Heart left ventricle (tissue), 16 donors: ENCODE measurements at regions not wholly inside any gene's neighbourhood (a gene's known extent, or its start where the extent isn't known, plus 50 kb on each side); places are given as distances from the start of the nearest gene placed in this dataset.
"Not testable (repeated sequence)": the region's sequence is repeated elsewhere in the genome, so short reads cannot be mapped to it uniquely, and the experiment has no call there.

ENCODE experiments used
- ATAC-seq, 4 donors: fragments of 200-7000 bp; cut with Tn5 transposase; one replicate each; pipeline ENCODE4 v1.9.1; 2020 to 2022; ENCODE audit warnings: moderate library complexity in 4 of 4, mild to moderate bottlenecking in 3 of 4, moderate number of reproducible peaks in 1 of 4
- DNase-seq, 5 donors: peaks; one replicate each; pipeline ENCODE4 v3.0.0-alpha.2; 2020
- H3K27ac ChIP-seq, 12 donors: fragments of 200-600 bp; sonication (generic) in 4 of 12; one replicate each; pipeline versions ENCODE4 v1.5.0 to v1.8.0; 2016 to 2022; ENCODE audit warnings: mild to moderate bottlenecking in 2 of 12
- H3K27me3 ChIP-seq, 9 donors: fragments of 200-600 bp; sonication (generic) in 2 of 9; one replicate each; pipeline versions ENCODE4 v1.5.1 to v1.8.0; 2016 to 2022; ENCODE audit warnings: mild to moderate bottlenecking in 3 of 9
- H3K36me3 ChIP-seq, 9 donors: fragments of 200-600 bp; sonication (generic) in 2 of 9; one replicate each; pipeline versions ENCODE4 v1.5.0 to v1.8.0; 2018 to 2022; ENCODE audit warnings: mild to moderate bottlenecking in 2 of 9
- H3K4me1 ChIP-seq, 12 donors: fragments of 200-600 bp; sonication (generic) in 4 of 12; one replicate each; pipeline versions ENCODE4 v1.5.0 to v1.8.0; 2016 to 2022; ENCODE audit warnings: mild to moderate bottlenecking in 3 of 12
- H3K4me3 ChIP-seq, 12 donors: fragments of 200-600 bp; sonication (generic) in 4 of 12; one replicate each; pipeline versions ENCODE4 v1.5.0 to v1.8.0; 2017 to 2022; ENCODE audit warnings: mild to moderate bottlenecking in 9 of 12, moderate library complexity in 4 of 12
- H3K9me3 ChIP-seq, 12 donors: fragments of 200-600 bp; sonication (generic) in 4 of 12; one replicate each; pipeline versions ENCODE4 v1.5.0 to v1.8.0; 2016 to 2022; ENCODE audit warnings: mild to moderate bottlenecking in 1 of 12
- POLR2A ChIP-seq, 2 donors: fragments of 450-650 bp; IDR thresholded peaks; one replicate each; pipeline ENCODE4 v1.6.1; 2017; ENCODE audit warnings: antibody characterized with exemption in 2 of 2, mild to moderate bottlenecking in 2 of 2, moderate library complexity in 2 of 2
- WGBS, 4 donors: extraction: QIAGEN DNeasy Blood & Tissue Kit in 2 of 4; methylation state at CpG; one replicate each; pipeline versions ENCODE4 v1.1.5 to v1.1.7; 2013 to 2018; 5-methylcytosine and 5-hydroxymethylcytosine counted together
- intact Hi-C, 10 donors: fragments of 100-400 bp; cut with DNase I; formaldehyde crosslinking; loops; one replicate each; pipeline versions ENCODE4 v1.11.1 to v1.14.2; 2022
- TF ChIP-seq, protein P1 (sequence below), 12 donors: fragments of 200-600 bp; sonication (generic) in 4 of 12; IDR thresholded peaks; one replicate each; pipeline versions ENCODE4 v1.5.0 to v1.8.0; 2018 to 2022; ENCODE audit warnings: antibody characterized with exemption in 12 of 12, mild to moderate bottlenecking in 5 of 12
- donor health status: ischemic (EF 13 %, LVEDD 7.1; RV severe dilation, severe dysfunction).
- donor health status: healthy with polysubstance abuse.
- donor health status: DM: no; HTN: yes; CAD: no.
- donor health status: DM: no; HTN: no; CAD: no.
- donor health status: ischemic (EF 25% LVEDD 6.9; RV normal size, moderate dysfunction).
- donor health status: ischemic (EF 25% LVEDD 5.7; RV mildly dilated, moderate dysfunction).
- donor health status: healthy.
- donor health status: DM: yes; HTN: yes; CAD: no.
- donor health status: ischemic (EF 35%, LVEDD 5.7; RV mildly dilated, moderate dysfunction).
- donor health status: nonischemic (EF 11% LVEDD 7.7; RV severe dilation, severe dysfunction).
- donor health status: DM: yes; HTN: yes; CAD: no.
- donor health status: PGD.
- donor health status: ischemic (EF 29% LVEDD 5.4; RV normal size, mild dysfunction).
- donor health status: nonischemic (EF 23%, LVEDD 6.1; RV moderate dilation, normal function).

- ATAC-seq (no peak), DNase-seq (no peak)
- TF ChIP-seq, protein P1, sequence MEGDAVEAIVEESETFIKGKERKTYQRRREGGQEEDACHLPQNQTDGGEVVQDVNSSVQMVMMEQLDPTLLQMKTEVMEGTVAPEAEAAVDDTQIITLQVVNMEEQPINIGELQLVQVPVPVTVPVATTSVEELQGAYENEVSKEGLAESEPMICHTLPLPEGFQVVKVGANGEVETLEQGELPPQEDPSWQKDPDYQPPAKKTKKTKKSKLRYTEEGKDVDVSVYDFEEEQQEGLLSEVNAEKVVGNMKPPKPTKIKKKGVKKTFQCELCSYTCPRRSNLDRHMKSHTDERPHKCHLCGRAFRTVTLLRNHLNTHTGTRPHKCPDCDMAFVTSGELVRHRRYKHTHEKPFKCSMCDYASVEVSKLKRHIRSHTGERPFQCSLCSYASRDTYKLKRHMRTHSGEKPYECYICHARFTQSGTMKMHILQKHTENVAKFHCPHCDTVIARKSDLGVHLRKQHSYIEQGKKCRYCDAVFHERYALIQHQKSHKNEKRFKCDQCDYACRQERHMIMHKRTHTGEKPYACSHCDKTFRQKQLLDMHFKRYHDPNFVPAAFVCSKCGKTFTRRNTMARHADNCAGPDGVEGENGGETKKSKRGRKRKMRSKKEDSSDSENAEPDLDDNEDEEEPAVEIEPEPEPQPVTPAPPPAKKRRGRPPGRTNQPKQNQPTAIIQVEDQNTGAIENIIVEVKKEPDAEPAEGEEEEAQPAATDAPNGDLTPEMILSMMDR (IDR thresholded peaks at IDR 0.05), result no peak
- TF ChIP-seq POLR2A (IDR thresholded peaks at IDR 0.05), result no peak
- Histone ChIP-seq H3K36me3 (peaks cover 0 to 5% (median 0%) of the 10 kb centered on the region in 9 donors), H3K4me1 (peaks cover 0 to 9% (median 0%) of the 10 kb centered on the region in 12 donors), H3K27ac (no peak overlapping the region), H3K27me3 (no peaks in the 10 kb centered on the region), H3K4me3 (no peak overlapping the region), H3K9me3 (no peaks in the 10 kb centered on the region)
- WGBS, 4 donors, result 82 to 94% (median 87%) methylated on average over 4 of the region's 4 CpGs
- intact Hi-C loops, result loop anchor here in 2 of 10 donors (10.0 kb wide), 1 partner anchor 76 kb away; no protein-coding TSS in a partner anchor
Measured at GRCh38 chr22:42188808-42189447, 58.3 kb upstream of the CYP2D6 start.

GRCh38 chr22:42187646-42188045 lies 57.0 kb upstream of the CYP2D6 start:
- Histone ChIP-seq H3K36me3 (peaks cover 0 to 5% (median 0%) of the 10 kb centered on the region in 9 donors), H3K4me3 (no peak overlapping the region), H3K27ac (no peak overlapping the region), H3K27me3 (no peaks in the 10 kb centered on the region), H3K4me1 (peaks cover 0 to 4% (median 0%) of the 10 kb centered on the region in 12 donors), H3K9me3 (no peaks in the 10 kb centered on the region)
- ATAC-seq (no peak), DNase-seq (no peak)
- 92 to 98% (median 95%) methylated on average over 3 of the region's 3 CpGs for WGBS, 4 donors
- intact Hi-C loops, result loop anchor here in 2 of 10 donors (10.0 kb wide), 1 partner anchor 77 kb away; no protein-coding TSS in a partner anchor
- no peak for TF ChIP-seq POLR2A (IDR thresholded peaks at IDR 0.05)
- TF ChIP-seq, protein P1 (IDR thresholded peaks at IDR 0.05), result no peak

DNA sequence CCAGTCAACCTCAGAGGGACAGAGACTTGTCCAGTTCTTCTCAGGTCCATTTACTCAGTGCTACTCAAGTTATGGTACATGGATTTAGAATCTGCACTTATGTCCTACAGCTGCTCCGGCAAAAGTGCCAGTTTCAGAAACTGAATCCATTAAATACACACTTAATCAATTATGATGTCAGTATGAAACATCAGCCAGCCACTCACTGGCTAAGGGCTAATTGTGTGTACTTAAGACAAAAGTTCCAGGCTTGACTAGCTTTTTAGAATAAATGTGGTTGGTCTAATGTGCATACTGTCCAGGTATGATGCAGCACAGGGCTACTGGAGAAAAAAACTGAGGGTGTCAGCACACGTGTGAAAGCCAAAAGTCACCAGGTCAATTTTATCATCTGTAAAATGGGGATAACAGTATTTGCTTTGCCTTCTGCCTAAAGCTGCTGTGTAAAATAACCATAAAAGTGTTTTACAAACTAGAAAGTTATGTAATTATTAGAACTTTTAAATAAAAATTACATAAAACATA lies 55.4 kb upstream of the CYP2D6 start:
- Histone ChIP-seq H3K36me3 (peaks cover 0 to 5% (median 0%) of the 10 kb centered on the region in 9 donors), H3K27ac (no peak overlapping the region), H3K4me1 (peaks cover 0 to 2% (median 0%) of the 10 kb centered on the region in 12 donors), H3K9me3 (no peaks in the 10 kb centered on the region), H3K27me3 (no peaks in the 10 kb centered on the region), H3K4me3 (no peak overlapping the region)
- DNase-seq, result no peak
- intact Hi-C loops, result loop anchor here in 2 of 10 donors (10.0 kb wide), 1 partner anchor 79 kb away; no protein-coding TSS in a partner anchor
- TF ChIP-seq, protein P1 (IDR thresholded peaks at IDR 0.05), result no peak
- no peak for TF ChIP-seq POLR2A (IDR thresholded peaks at IDR 0.05)
- 93 to 95% (median 93%) methylated on average over 2 of the region's 2 CpGs for WGBS, 4 donors
- ATAC-seq, result no peak

GRCh38 chr22:42184852-42185251 lies 54.2 kb upstream of the CYP2D6 start:
- H3K27me3 ChIP-seq, result no peaks in the 10 kb centered on the region
- 94 to 99% (median 96%) methylated on average over 4 of the region's 4 CpGs for WGBS, 4 donors
- no peak for DNase-seq
- intact Hi-C loops, result loop anchor here in 2 of 10 donors (10.0 kb wide), 1 partner anchor 80 kb away; no protein-coding TSS in a partner anchor
- peaks cover 0 to 12% (median 8%) of the 10 kb centered on the region in 12 donors for H3K4me1 ChIP-seq
- no peak for TF ChIP-seq POLR2A (IDR thresholded peaks at IDR 0.05)
- TF ChIP-seq, protein P1 (IDR thresholded peaks at IDR 0.05), result no peak
- peaks cover 0 to 5% (median 0%) of the 10 kb centered on the region in 9 donors for H3K36me3 ChIP-seq
- no peaks in the 10 kb centered on the region for H3K9me3 ChIP-seq
- no peak overlapping the region for H3K4me3 ChIP-seq
- ATAC-seq, result no peak
- H3K27ac ChIP-seq, result no peak overlapping the region

GRCh38 chr22:42183461-42184059 lies 53.0 kb upstream of the CYP2D6 start:
- intact Hi-C loops, result loop anchor here in 2 of 10 donors (10.0 kb wide), 1 partner anchor 81 kb away; no protein-coding TSS in a partner anchor
- not testable (repeated sequence) for H3K4me3 ChIP-seq, ATAC-seq, H3K36me3 ChIP-seq, DNase-seq, H3K27ac ChIP-seq, H3K27me3 ChIP-seq, H3K9me3 ChIP-seq
- 91 to 97% (median 95%) methylated on average over 11 of the region's 11 CpGs for WGBS, 4 donors
- peaks cover 0 to 14% (median 8%) of the 10 kb centered on the region in 12 donors for H3K4me1 ChIP-seq
